ENCODE measurements at regions not wholly inside any gene's neighbourhood (a gene's known extent, or its start where the extent isn't known, plus 50 kb on each side); places are given as distances from the start of the nearest gene placed in this dataset.

DNA sequence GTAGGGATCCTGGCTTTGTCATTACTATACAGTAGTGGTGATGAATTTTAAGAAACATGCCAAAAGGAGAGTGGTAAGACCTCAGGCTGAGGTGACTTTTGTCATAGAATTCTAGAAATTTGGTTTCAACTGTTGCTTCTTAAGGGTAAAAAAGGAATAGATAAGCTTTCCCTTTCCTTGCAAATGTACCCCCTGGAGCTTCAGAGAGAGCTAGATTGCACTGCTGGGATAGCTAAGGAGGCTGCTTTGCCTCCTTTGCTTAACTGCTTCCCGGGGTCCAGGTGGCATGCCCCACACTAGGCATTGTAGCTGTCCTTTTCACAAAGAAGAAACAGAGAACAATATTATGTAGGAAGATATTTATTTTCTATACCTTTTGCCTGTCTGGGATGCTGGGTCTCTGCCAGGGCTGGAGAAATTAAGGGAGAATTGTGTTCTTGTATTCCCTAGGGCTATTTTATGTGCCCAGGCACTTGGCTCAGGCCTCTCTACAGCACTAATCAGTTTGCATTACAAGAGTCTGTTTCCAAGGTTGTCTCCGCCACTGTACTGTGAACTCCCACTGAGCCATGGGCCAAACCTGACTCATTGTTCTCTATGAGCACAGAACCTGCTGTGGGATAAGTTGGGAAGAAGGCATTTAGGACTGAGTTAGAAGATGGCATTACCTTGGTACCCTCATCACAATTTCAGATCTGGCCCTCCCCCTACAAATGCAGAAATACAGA is 460.0 kb downstream of the PDCD6IP start:
- ChIA-PET POLR2A (no interaction called here), CTCF (no interaction called here)
- intact Hi-C loops (cut with micrococcal nuclease) = loop anchor here (5.0 kb wide), 1 partner anchor 1649 kb away; no protein-coding TSS in a partner anchor
- no peaks in the 10 kb centered on the region for H3K27me3 Mint-ChIP-seq
- no peaks in the 10 kb centered on the region for H3K9me3 Mint-ChIP-seq
- no peak overlapping the region for H3K27ac Mint-ChIP-seq
- no peak overlapping the region for H3K4me3 Mint-ChIP-seq
- H3K36me3 Mint-ChIP-seq (ENCODE audit: low read depth) = no peaks in the 10 kb centered on the region
- no peak for ATAC-seq (ENCODE audit: low read depth)
- TF ChIP-seq CTCF (IDR thresholded peaks at IDR 0.05) = no peak
- peaks cover 17% of the 10 kb centered on the region for H3K4me1 Mint-ChIP-seq
- no peak for DNase-seq

GRCh38 chr3:34260271-34261000 is 462.0 kb downstream of the PDCD6IP start:
- ChIA-PET POLR2A (no interaction called here), CTCF (interaction anchor here (1.0 to 1.8 kb wide), 6 partner anchors 8 to 1648 kb away, joined by 3 to 8 read pairs (median 6); no protein-coding TSS in a partner anchor)
- Mint-ChIP-seq H3K4me1 (peaks cover 17% of the 10 kb centered on the region), H3K27me3 (no peaks in the 10 kb centered on the region), H3K9me3 (no peaks in the 10 kb centered on the region), H3K27ac (no peak overlapping the region), H3K36me3 (ENCODE audit: low read depth) (no peaks in the 10 kb centered on the region), H3K4me3 (no peak overlapping the region)
- DNase-seq = no peak
- ATAC-seq (ENCODE audit: low read depth) = no peak
- TF ChIP-seq CTCF (IDR thresholded peaks at IDR 0.05) = no peak
- intact Hi-C loops (cut with micrococcal nuclease) = loop anchor here (5.0 kb wide), 1 partner anchor 422 kb away; no protein-coding TSS in a partner anchor

GRCh38 chr3:34261001-34261385 is 462.6 kb downstream of the PDCD6IP start:
- H3K36me3 Mint-ChIP-seq (ENCODE audit: low read depth) = no peaks in the 10 kb centered on the region
- ATAC-seq (ENCODE audit: low read depth) = no peak
- intact Hi-C loops (cut with micrococcal nuclease) = loop anchor here (5.0 kb wide), 1 partner anchor 421 kb away; no protein-coding TSS in a partner anchor
- ChIA-PET POLR2A (no interaction called here), CTCF (interaction anchor here (1.0 to 1.8 kb wide), 5 partner anchors 9 to 1648 kb away, joined by 3 to 8 read pairs (median 5); no protein-coding TSS in a partner anchor)
- peaks cover 17% of the 10 kb centered on the region for H3K4me1 Mint-ChIP-seq
- H3K4me3 Mint-ChIP-seq = no peak overlapping the region
- no peaks in the 10 kb centered on the region for H3K27me3 Mint-ChIP-seq
- H3K9me3 Mint-ChIP-seq = no peaks in the 10 kb centered on the region
- no peak overlapping the region for H3K27ac Mint-ChIP-seq
- TF ChIP-seq CTCF (IDR thresholded peaks at IDR 0.05) = no peak
- DNase-seq = no peak

- Mint-ChIP-seq H3K36me3 (ENCODE audit: low read depth) (no peaks in the 10 kb centered on the region), H3K27me3 (no peaks in the 10 kb centered on the region), H3K9me3 (no peaks in the 10 kb centered on the region), H3K27ac (no peak overlapping the region), H3K4me1 (peaks cover 17% of the 10 kb centered on the region), H3K4me3 (no peak overlapping the region)
- ATAC-seq (ENCODE audit: low read depth) = no peak
- intact Hi-C loops (cut with micrococcal nuclease) = loop anchor here (5.0 kb wide), 1 partner anchor 419 kb away; no protein-coding TSS in a partner anchor
- ChIA-PET POLR2A (no interaction called here), CTCF (interaction anchor here (0.6 kb wide), 1 partner anchor 188 kb away, joined by 3 read pairs; no protein-coding TSS in a partner anchor)
- no peak for DNase-seq
- TF ChIP-seq CTCF (IDR thresholded peaks at IDR 0.05) = no peak
These were observed 464.7 kb downstream of the PDCD6IP start for GRCh38 chr3:34263101-34263621.

All from activated B cell treated with CpG ODN at 0.5 μM for 24 hours (primary cell).